ENCODE measurements at regions not wholly inside any gene's neighbourhood (a gene's known extent, or its start where the extent isn't known, plus 50 kb on each side); places are given as distances from the start of the nearest gene placed in this dataset.

- no peak for DNase-seq (ENCODE audit: low spot score)
- in situ Hi-C loops (cut with MboI; ENCODE audit: low sequenced_read_pairs, unreplicated experiment) = no loop called here
- TF ChIP-seq CTCF (IDR thresholded peaks at IDR 0.05; ENCODE audit: borderline replicate concordance, control extremely low read depth, extremely low read depth, insufficient read depth, missing control alignments) = no peak
Observed at GRCh38 chr18:24678107-24678506, 217.7 kb downstream of the HRH4 start.

- in situ Hi-C loops (cut with MboI; ENCODE audit: low sequenced_read_pairs, unreplicated experiment) = no loop called here
- DNase-seq (ENCODE audit: low spot score) = no peak
- no peak for TF ChIP-seq CTCF (IDR thresholded peaks at IDR 0.05; ENCODE audit: borderline replicate concordance, control extremely low read depth, extremely low read depth, insufficient read depth, missing control alignments)
Observed at GRCh38 chr18:24678626-24679025, 218.2 kb downstream of the HRH4 start.

GRCh38 chr18:24679062-24679461, 218.6 kb downstream of the HRH4 start:
- DNase-seq (ENCODE audit: low spot score) = no peak
- in situ Hi-C loops (cut with MboI; ENCODE audit: low sequenced_read_pairs, unreplicated experiment) = no loop called here
- TF ChIP-seq CTCF (IDR thresholded peaks at IDR 0.05; ENCODE audit: borderline replicate concordance, control extremely low read depth, extremely low read depth, insufficient read depth, missing control alignments) = no peak

- in situ Hi-C loops (cut with MboI; ENCODE audit: low sequenced_read_pairs, unreplicated experiment) = no loop called here
- DNase-seq (ENCODE audit: low spot score) = no peak
- TF ChIP-seq CTCF (IDR thresholded peaks at IDR 0.05; ENCODE audit: borderline replicate concordance, control extremely low read depth, extremely low read depth, insufficient read depth, missing control alignments) = no peak
Observed at GRCh38 chr18:24683925-24684324, 223.5 kb downstream of the HRH4 start.

GRCh38 chr18:24685254-24685959, 225.0 kb downstream of the HRH4 start:
- no peak for TF ChIP-seq CTCF (IDR thresholded peaks at IDR 0.05; ENCODE audit: borderline replicate concordance, control extremely low read depth, extremely low read depth, insufficient read depth, missing control alignments)

GRCh38 chr18:24695168-24695567, 234.7 kb downstream of the HRH4 start:
- in situ Hi-C loops (cut with MboI; ENCODE audit: low sequenced_read_pairs, unreplicated experiment) = no loop called here
- no peak for DNase-seq (ENCODE audit: low spot score)
- no peak for TF ChIP-seq CTCF (IDR thresholded peaks at IDR 0.05; ENCODE audit: borderline replicate concordance, control extremely low read depth, extremely low read depth, insufficient read depth, missing control alignments)

More at GRCh38 chr18:24685254-24685959, 225.0 kb downstream of the HRH4 start:
- in situ Hi-C loops (cut with MboI; ENCODE audit: low sequenced_read_pairs, unreplicated experiment) = no loop called here
- DNase-seq (ENCODE audit: low spot score) = no peak

Data from GM13976 (cell line).